ENCODE measurements at regions not wholly inside any gene's neighbourhood (a gene's known extent, or its start where the extent isn't known, plus 50 kb on each side); places are given as distances from the start of the nearest gene placed in this dataset.

GRCh38 chr4:147430111-147430510, 50.8 kb upstream of the EDNRA start:
- Histone ChIP-seq H3K4me3 (no peak overlapping the region), H3K9me3 (peaks cover 0 to 34% (median 17%) of the 10 kb centered on the region in 8 donors), H3K4me1 (no peaks in the 10 kb centered on the region), H3K27ac (no peak overlapping the region), H3K27me3 (replicated peaks in 1 of 7) (no peaks in the 10 kb centered on the region), H3K36me3 (no peaks in the 10 kb centered on the region)
- WGBS, 5 donors: 53 to 59% (median 54%) methylated on average over 2 of the region's 2 CpGs
- DNase-seq: no peak
- TF ChIP-seq POLR2A (IDR thresholded peaks at IDR 0.05): no peak
- TF ChIP-seq POLR2AphosphoS5 (IDR thresholded peaks at IDR 0.05): no peak
- TF ChIP-seq CTCF (IDR thresholded peaks at IDR 0.05 in 8 of 11, conservative IDR thresholded peaks at IDR 0.05 in 3 of 11): no peak
- intact Hi-C loops (cut with DNase I; ENCODE audit: low total_unique reads): no loop called here

Small RNA genes in the stretch of these regions (microRNA-seq; reads per million reads assigned to microRNA genes)
- gene MIR548G: 0 reads per million in 3 donors

Small RNA genes in the stretch of these regions (small RNA-seq; reads per million reads assigned to genes)
- 0 reads per million in 4 donors for gene MIR548G
